ENCODE measurements at regions not wholly inside any gene's neighbourhood (a gene's known extent, or its start where the extent isn't known, plus 50 kb on each side); places are given as distances from the start of the nearest gene placed in this dataset.

GRCh38 chr4:97208749-97209148 is 934.5 kb downstream of the STPG2 start:
- no peak for TF ChIP-seq ZC3H10 (CRISPR knock-in tag; IDR thresholded peaks at IDR 0.05)
- TF ChIP-seq PATZ1 (CRISPR knock-in tag; IDR thresholded peaks at IDR 0.05; ENCODE audit: borderline replicate concordance): no peak
- TF ChIP-seq GLIS3 (CRISPR knock-in tag; IDR thresholded peaks at IDR 0.05): no peak
- TF ChIP-seq, protein P1, sequence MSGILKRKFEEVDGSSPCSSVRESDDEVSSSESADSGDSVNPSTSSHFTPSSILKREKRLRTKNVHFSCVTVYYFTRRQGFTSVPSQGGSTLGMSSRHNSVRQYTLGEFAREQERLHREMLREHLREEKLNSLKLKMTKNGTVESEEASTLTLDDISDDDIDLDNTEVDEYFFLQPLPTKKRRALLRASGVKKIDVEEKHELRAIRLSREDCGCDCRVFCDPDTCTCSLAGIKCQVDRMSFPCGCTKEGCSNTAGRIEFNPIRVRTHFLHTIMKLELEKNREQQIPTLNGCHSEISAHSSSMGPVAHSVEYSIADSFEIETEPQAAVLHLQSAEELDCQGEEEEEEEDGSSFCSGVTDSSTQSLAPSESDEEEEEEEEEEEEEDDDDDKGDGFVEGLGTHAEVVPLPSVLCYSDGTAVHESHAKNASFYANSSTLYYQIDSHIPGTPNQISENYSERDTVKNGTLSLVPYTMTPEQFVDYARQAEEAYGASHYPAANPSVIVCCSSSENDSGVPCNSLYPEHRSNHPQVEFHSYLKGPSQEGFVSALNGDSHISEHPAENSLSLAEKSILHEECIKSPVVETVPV (CRISPR knock-in tag; IDR thresholded peaks at IDR 0.05): no peak
- TF ChIP-seq TCF4 (CRISPR knock-in tag; IDR thresholded peaks at IDR 0.05; ENCODE audit: borderline replicate concordance): no peak
- no peak for ATAC-seq

GRCh38 chr4:97215409-97215941 is 927.8 kb downstream of the STPG2 start:
- TF ChIP-seq ESRRG (CRISPR knock-in tag; IDR thresholded peaks at IDR 0.05) (no peak), ZNF70 (CRISPR knock-in tag; IDR thresholded peaks at IDR 0.05) (no peak)
- ATAC-seq: no peak

DNA sequence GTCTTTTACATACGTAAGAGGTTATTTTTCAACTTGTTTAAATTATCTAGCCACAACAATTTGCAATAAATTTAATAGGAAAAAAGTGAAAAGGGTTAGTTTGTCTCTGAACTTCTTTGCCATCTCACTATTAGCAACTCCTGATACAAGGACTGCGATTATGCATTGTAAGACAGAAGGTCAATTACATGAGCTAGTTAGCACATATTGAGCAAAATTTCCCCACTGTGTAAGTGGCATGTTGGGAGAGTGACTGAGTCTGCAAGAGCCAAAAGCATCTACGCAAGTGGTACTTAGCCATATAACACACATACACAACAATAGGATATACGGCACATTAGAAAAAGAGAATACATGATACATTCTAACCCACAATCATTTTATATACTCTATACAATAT is 927.2 kb downstream of the STPG2 start:
- TF ChIP-seq SNAI2 (CRISPR knock-in tag; IDR thresholded peaks at IDR 0.05) (no peak), RARB (CRISPR knock-in tag; IDR thresholded peaks at IDR 0.05) (no peak), PPARA (CRISPR knock-in tag; IDR thresholded peaks at IDR 0.05; ENCODE audit: borderline replicate concordance) (no peak), TCF4 (CRISPR knock-in tag; IDR thresholded peaks at IDR 0.05; ENCODE audit: borderline replicate concordance) (no peak), PATZ1 (CRISPR knock-in tag; IDR thresholded peaks at IDR 0.05; ENCODE audit: borderline replicate concordance) (no peak), ZNF70 (CRISPR knock-in tag; IDR thresholded peaks at IDR 0.05) (no peak), OSR1 (CRISPR knock-in tag; IDR thresholded peaks at IDR 0.05) (no peak), ZFP30 (CRISPR knock-in tag; IDR thresholded peaks at IDR 0.05) (no peak), TSHZ2 (CRISPR knock-in tag; IDR thresholded peaks at IDR 0.05) (no peak), ZNF565 (CRISPR knock-in tag; conservative IDR thresholded peaks at IDR 0.05; ENCODE audit: low read depth) (no peak), ZFP3 (CRISPR knock-in tag; IDR thresholded peaks at IDR 0.05) (no peak), ESRRG (CRISPR knock-in tag; IDR thresholded peaks at IDR 0.05) (no peak), ISL1 (CRISPR knock-in tag; IDR thresholded peaks at IDR 0.05) (no peak), ZC3H10 (CRISPR knock-in tag; IDR thresholded peaks at IDR 0.05) (no peak), CSDC2 (CRISPR knock-in tag; IDR thresholded peaks at IDR 0.05) (no peak)
- TF ChIP-seq, protein P2, sequence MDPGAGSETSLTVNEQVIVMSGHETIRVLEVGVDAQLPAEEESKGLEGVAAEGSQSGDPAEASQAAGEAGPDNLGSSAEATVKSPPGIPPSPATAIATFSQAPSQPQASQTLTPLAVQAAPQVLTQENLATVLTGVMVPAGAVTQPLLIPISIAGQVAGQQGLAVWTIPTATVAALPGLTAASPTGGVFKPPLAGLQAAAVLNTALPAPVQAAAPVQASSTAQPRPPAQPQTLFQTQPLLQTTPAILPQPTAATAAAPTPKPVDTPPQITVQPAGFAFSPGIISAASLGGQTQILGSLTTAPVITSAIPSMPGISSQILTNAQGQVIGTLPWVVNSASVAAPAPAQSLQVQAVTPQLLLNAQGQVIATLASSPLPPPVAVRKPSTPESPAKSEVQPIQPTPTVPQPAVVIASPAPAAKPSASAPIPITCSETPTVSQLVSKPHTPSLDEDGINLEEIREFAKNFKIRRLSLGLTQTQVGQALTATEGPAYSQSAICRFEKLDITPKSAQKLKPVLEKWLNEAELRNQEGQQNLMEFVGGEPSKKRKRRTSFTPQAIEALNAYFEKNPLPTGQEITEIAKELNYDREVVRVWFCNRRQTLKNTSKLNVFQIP (CRISPR knock-in tag; IDR thresholded peaks at IDR 0.05; ENCODE audit: borderline replicate concordance, low read depth): no peak
- TF ChIP-seq, protein P1 (CRISPR knock-in tag; IDR thresholded peaks at IDR 0.05): no peak
- TF ChIP-seq, protein P3, sequence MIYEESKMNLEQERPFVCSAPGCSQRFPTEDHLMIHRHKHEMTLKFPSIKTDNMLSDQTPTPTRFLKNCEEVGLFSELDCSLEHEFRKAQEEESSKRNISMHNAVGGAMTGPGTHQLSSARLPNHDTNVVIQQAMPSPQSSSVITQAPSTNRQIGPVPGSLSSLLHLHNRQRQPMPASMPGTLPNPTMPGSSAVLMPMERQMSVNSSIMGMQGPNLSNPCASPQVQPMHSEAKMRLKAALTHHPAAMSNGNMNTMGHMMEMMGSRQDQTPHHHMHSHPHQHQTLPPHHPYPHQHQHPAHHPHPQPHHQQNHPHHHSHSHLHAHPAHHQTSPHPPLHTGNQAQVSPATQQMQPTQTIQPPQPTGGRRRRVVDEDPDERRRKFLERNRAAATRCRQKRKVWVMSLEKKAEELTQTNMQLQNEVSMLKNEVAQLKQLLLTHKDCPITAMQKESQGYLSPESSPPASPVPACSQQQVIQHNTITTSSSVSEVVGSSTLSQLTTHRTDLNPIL (CRISPR knock-in tag; IDR thresholded peaks at IDR 0.05; ENCODE audit: low read depth): no peak
- ATAC-seq: no peak
